OCI-LY7 (cell line): ENCODE measurements at regions not wholly inside any gene's neighbourhood (a gene's known extent, or its start where the extent isn't known, plus 50 kb on each side); places are given as distances from the start of the nearest gene placed in this dataset.

Experiments
- BruUV-seq: library from RNA; stranded (reverse); fragments of 400-500 nt; replicated peaks from 2 replicates; lab custom pipeline; 2021; lab: Mats Ljungman, UMichigan
- CTCF ChIA-PET: fragments of 300-600 bp; sonication (Branson Sonifier 250); formaldehyde crosslinking; loops from one replicate; lab custom pipeline; 2022; ENCODE audit warnings: antibody characterized with exemption; ENCODE audit not compliant: unreplicated experiment; lab: Charles Lee
- POLR2A ChIA-PET: fragments of 300-600 bp; sonication (Branson Sonifier 250); formaldehyde crosslinking; loops from one replicate; lab custom pipeline; 2022; ENCODE audit warnings: antibody characterized with exemption; lab: Charles Lee
- DNase-seq: peaks from one replicate; pipeline ENCODE4 v3.0.0-alpha.2; 2015; ENCODE audit warnings: low spot score
- H2AFZ ChIP-seq: fragments of 200-600 bp; sonication (generic), shearing (Covaris generic); 2 replicates; pipeline ENCODE4 v1.6.1; 2014; ENCODE audit warnings: mild to moderate bottlenecking, antibody characterized with exemption, low read length, moderate library complexity
- H3K27ac ChIP-seq: fragments of 200-600 bp; sonication (generic); 2 replicates; pipeline ENCODE4 v1.5.1; 2014; ENCODE audit warnings: mixed run types, low read depth, mild to moderate bottlenecking, moderate library complexity, low read length, inconsistent platforms; ENCODE audit not compliant: poor library complexity, severe bottlenecking
- H3K36me3 ChIP-seq: fragments of 200-600 bp; sonication (generic); 2 replicates; pipeline ENCODE4 v1.6.1; 2014; ENCODE audit warnings: mild to moderate bottlenecking, antibody characterized with exemption, low read length, moderate library complexity, mixed read lengths; ENCODE audit not compliant: insufficient read depth
- H3K4me1 ChIP-seq: fragments of 200-600 bp; sonication (generic); 2 replicates; pipeline ENCODE4 v1.5.1; 2014; ENCODE audit warnings: mild to moderate bottlenecking, low read length; ENCODE audit not compliant: insufficient read depth, poor library complexity, severe bottlenecking
- H3K4me2 ChIP-seq: fragments of 200-600 bp; sonication (generic); 2 replicates; pipeline ENCODE4 v1.6.1; 2014; ENCODE audit warnings: mild to moderate bottlenecking, low read length
- H3K4me3 ChIP-seq: fragments of 200-600 bp; sonication (generic); 2 replicates; pipeline ENCODE4 v1.5.1; 2014; ENCODE audit warnings: mild to moderate bottlenecking, low read depth, low read length; ENCODE audit not compliant: poor library complexity, severe bottlenecking
- H3K79me2 ChIP-seq: fragments of 200-600 bp; sonication (generic); 2 replicates; pipeline ENCODE4 v1.6.1; 2016; ENCODE audit warnings: low read depth, mild to moderate bottlenecking, low read length, moderate library complexity, mixed read lengths; ENCODE audit not compliant: insufficient read depth
- H3K9me2 ChIP-seq: fragments of 200-600 bp; sonication (generic); 2 replicates; pipeline ENCODE4 v1.6.1; 2016; ENCODE audit warnings: mild to moderate bottlenecking, low read length, mixed read lengths; ENCODE audit not compliant: insufficient read depth
- H3K9me3 ChIP-seq: fragments of 200-600 bp; sonication (generic); 2 replicates; pipeline ENCODE4 v1.6.1; 2014; ENCODE audit warnings: mild to moderate bottlenecking, mixed run types, low read length, mixed read lengths
- H4K20me1 ChIP-seq: fragments of 200-600 bp; sonication (generic); 2 replicates; pipeline ENCODE4 v1.6.1; 2014; ENCODE audit warnings: mild to moderate bottlenecking, antibody characterized with exemption, low read length, moderate library complexity, mixed read lengths; ENCODE audit not compliant: insufficient read depth
- CTCF ChIP-seq: fragments of 200-600 bp; sonication (generic); conservative IDR thresholded peaks from 2 replicates; pipeline ENCODE4 v1.5.1; 2014; ENCODE audit warnings: mild to moderate bottlenecking, antibody characterized with exemption, low read length, moderate library complexity, mixed read lengths
- EZH2phosphoT487 ChIP-seq: fragments of 200-600 bp; sonication (generic); IDR thresholded peaks from 2 replicates; pipeline ENCODE4 v1.6.1; 2018; ENCODE audit warnings: low read depth, borderline replicate concordance, mild to moderate bottlenecking, mixed run types, antibody characterized with exemption, low read length, moderate library complexity, mixed read lengths
- intact Hi-C: fragments of 100-400 bp; cut with micrococcal nuclease; formaldehyde crosslinking; loops from one replicate; pipeline ENCODE4 v1.10.0; 2022; ENCODE audit not compliant: unreplicated experiment

GRCh38 chr14:85892251-85892650, 362.3 kb downstream of the FLRT2 start:
- no peak for DNase-seq
- Histone ChIP-seq H3K36me3 (no peaks in the 10 kb centered on the region), H3K79me2 (no peaks in the 10 kb centered on the region), H3K4me1 (no peaks in the 10 kb centered on the region), H3K9me3 (no peaks in the 10 kb centered on the region), H3K4me3 (no peak overlapping the region), H3K27ac (no peak overlapping the region), H3K4me2 (no peak overlapping the region), H2AFZ (no peak overlapping the region), H4K20me1 (no peaks in the 10 kb centered on the region), H3K9me2 (no peaks in the 10 kb centered on the region)
- ChIA-PET CTCF (no interaction called here), POLR2A (no interaction called here)
- intact Hi-C loops = no loop called here
- BruUV-seq = no TSS peak
- TF ChIP-seq CTCF (no peak), EZH2phosphoT487 (no peak)

GRCh38 chr14:85883966-85884365, 354.0 kb downstream of the FLRT2 start:
- no TSS peak for BruUV-seq
- POLR2A ChIA-PET = no interaction called here
- Histone ChIP-seq H3K36me3 (no peaks in the 10 kb centered on the region), H2AFZ (no peak overlapping the region), H4K20me1 (no peaks in the 10 kb centered on the region), H3K9me2 (no peaks in the 10 kb centered on the region), H3K27ac (no peak overlapping the region), H3K4me3 (no peak overlapping the region), H3K79me2 (no peaks in the 10 kb centered on the region), H3K4me2 (no peak overlapping the region), H3K4me1 (no peaks in the 10 kb centered on the region), H3K9me3 (no peaks in the 10 kb centered on the region)
- CTCF ChIA-PET = no interaction called here
- no peak for DNase-seq
- no peak for TF ChIP-seq EZH2phosphoT487
- TF ChIP-seq CTCF = no peak
- intact Hi-C loops = no loop called here

GRCh38 chr14:85883101-85883500, 353.2 kb downstream of the FLRT2 start:
- CTCF ChIA-PET = no interaction called here
- no peak for DNase-seq
- no peak overlapping the region for H3K4me2 ChIP-seq
- H3K36me3 ChIP-seq = no peaks in the 10 kb centered on the region
- H3K79me2 ChIP-seq = no peaks in the 10 kb centered on the region
- POLR2A ChIA-PET = interaction anchor here (0.7 kb wide), 1 partner anchor 108 kb away, joined by 4 read pairs; no protein-coding TSS in a partner anchor
- H3K4me3 ChIP-seq = no peak overlapping the region
- H4K20me1 ChIP-seq = no peaks in the 10 kb centered on the region
- TF ChIP-seq EZH2phosphoT487 = no peak
- no peak for TF ChIP-seq CTCF
- no peaks in the 10 kb centered on the region for H3K4me1 ChIP-seq
- BruUV-seq = no TSS peak
- H2AFZ ChIP-seq = no peak overlapping the region
- no peak overlapping the region for H3K27ac ChIP-seq
- H3K9me3 ChIP-seq = no peaks in the 10 kb centered on the region
- intact Hi-C loops = no loop called here
- no peaks in the 10 kb centered on the region for H3K9me2 ChIP-seq
